ENCODE measurements at regions not wholly inside any gene's neighbourhood (a gene's known extent, or its start where the extent isn't known, plus 50 kb on each side); places are given as distances from the start of the nearest gene placed in this dataset.

DNA sequence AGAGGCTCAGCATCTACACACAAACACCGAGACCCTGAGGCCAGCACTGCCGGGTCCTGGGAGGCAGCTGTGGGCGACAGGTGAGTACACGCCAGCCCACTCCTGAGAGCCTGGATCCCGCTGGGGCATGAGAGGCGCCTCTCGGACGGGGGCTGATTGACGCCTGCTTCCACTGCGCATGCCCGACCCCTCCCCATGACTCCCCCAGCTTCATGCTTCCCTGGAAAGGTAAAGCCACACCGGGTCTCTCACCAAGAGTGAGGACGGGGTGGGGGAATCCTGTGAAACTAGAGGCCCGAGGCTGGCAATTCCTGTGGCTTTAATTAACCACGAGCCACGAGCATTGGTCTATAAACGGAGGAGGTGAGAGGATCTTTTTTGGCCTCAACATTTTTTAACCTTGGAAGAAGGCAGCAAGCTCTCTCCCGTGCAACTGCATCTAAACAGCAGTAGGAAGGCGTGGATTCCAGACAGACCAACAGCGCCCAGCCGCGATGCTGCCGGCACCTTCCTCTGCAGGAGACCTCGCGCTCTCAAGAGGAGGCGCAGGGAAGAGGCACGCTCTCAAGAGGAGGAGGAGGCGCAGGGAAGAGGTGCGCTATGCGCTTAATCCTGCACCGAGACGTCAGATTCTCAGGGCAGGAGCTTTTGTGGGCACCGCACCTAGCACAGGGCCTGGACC, 71.8 kb upstream of the METRNL start:
- Histone ChIP-seq H3K9me3 (replicated peaks; ENCODE audit: insufficient read depth, low read length) (no peaks in the 10 kb centered on the region), H3K9ac (ENCODE audit: low read length) (no peak overlapping the region), H4K20me1 (ENCODE audit: insufficient read depth, low read length) (no peaks in the 10 kb centered on the region), H3K9me2 (replicated peaks; ENCODE audit: insufficient read depth, low read length) (no peaks in the 10 kb centered on the region), H3F3A (ENCODE audit: insufficient read depth, low read length) (no peaks in the 10 kb centered on the region), H3K79me2 (ENCODE audit: low read length) (no peaks in the 10 kb centered on the region), H3K4me2 (ENCODE audit: low read depth, low read length) (no peak overlapping the region), H3K4me3 (ENCODE audit: low read length) (no peak overlapping the region), H3K27me3 (replicated peaks; ENCODE audit: insufficient read depth, low read length) (peaks cover 60% of the 10 kb centered on the region), H3K36me3 (replicated peaks; ENCODE audit: insufficient read depth, low read length) (no peaks in the 10 kb centered on the region), H2AFZ (ENCODE audit: low read length) (no peak overlapping the region), H3K4me1 (ENCODE audit: low read length) (peaks cover 4% of the 10 kb centered on the region), H3K27ac (ENCODE audit: low read length) (no peak overlapping the region)
- DNase-seq: no peak
- TF ChIP-seq EZH2 (optimal IDR thresholded peaks at IDR 0.05; ENCODE audit: low read depth, low read length) (no peak), EZH2phosphoT487 (IDR thresholded peaks at IDR 0.05; ENCODE audit: low read length) (no peak)
- TF ChIP-seq, protein P1, sequence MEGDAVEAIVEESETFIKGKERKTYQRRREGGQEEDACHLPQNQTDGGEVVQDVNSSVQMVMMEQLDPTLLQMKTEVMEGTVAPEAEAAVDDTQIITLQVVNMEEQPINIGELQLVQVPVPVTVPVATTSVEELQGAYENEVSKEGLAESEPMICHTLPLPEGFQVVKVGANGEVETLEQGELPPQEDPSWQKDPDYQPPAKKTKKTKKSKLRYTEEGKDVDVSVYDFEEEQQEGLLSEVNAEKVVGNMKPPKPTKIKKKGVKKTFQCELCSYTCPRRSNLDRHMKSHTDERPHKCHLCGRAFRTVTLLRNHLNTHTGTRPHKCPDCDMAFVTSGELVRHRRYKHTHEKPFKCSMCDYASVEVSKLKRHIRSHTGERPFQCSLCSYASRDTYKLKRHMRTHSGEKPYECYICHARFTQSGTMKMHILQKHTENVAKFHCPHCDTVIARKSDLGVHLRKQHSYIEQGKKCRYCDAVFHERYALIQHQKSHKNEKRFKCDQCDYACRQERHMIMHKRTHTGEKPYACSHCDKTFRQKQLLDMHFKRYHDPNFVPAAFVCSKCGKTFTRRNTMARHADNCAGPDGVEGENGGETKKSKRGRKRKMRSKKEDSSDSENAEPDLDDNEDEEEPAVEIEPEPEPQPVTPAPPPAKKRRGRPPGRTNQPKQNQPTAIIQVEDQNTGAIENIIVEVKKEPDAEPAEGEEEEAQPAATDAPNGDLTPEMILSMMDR (IDR thresholded peaks at IDR 0.05; ENCODE audit: low read length): no peak

DNA sequence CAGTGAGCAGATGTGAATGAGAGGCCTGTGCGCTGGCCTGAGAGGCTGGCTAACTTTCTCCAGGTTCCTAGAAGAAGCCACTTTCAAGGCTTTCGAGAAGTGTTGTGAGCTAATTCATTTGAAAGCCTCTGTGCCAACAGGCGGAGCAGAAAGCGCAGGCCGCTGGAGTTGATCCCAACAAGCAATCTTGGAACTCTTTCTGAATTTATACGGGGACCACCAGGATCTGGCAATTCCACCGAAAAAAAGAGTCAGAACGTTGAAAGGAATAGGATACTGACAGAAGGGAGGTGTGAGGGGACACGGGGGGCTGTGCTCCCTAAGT, 71.3 kb upstream of the METRNL start:
- Histone ChIP-seq H3K36me3 (replicated peaks; ENCODE audit: insufficient read depth, low read length) (no peaks in the 10 kb centered on the region), H3K27me3 (replicated peaks; ENCODE audit: insufficient read depth, low read length) (peaks cover 64% of the 10 kb centered on the region), H3K27ac (ENCODE audit: low read length) (no peak overlapping the region), H4K20me1 (ENCODE audit: insufficient read depth, low read length) (no peaks in the 10 kb centered on the region), H2AFZ (ENCODE audit: low read length) (no peak overlapping the region), H3K9me3 (replicated peaks; ENCODE audit: insufficient read depth, low read length) (no peaks in the 10 kb centered on the region), H3K4me3 (ENCODE audit: low read length) (no peak overlapping the region), H3F3A (ENCODE audit: insufficient read depth, low read length) (no peaks in the 10 kb centered on the region), H3K9me2 (replicated peaks; ENCODE audit: insufficient read depth, low read length) (no peaks in the 10 kb centered on the region), H3K4me2 (ENCODE audit: low read depth, low read length) (no peak overlapping the region), H3K4me1 (ENCODE audit: low read length) (peaks cover 6% of the 10 kb centered on the region), H3K79me2 (ENCODE audit: low read length) (no peaks in the 10 kb centered on the region), H3K9ac (ENCODE audit: low read length) (no peak overlapping the region)
- TF ChIP-seq, protein P1 (IDR thresholded peaks at IDR 0.05; ENCODE audit: low read length): no peak
- TF ChIP-seq EZH2phosphoT487 (IDR thresholded peaks at IDR 0.05; ENCODE audit: low read length): no peak
- DNase-seq: no peak

DNA sequence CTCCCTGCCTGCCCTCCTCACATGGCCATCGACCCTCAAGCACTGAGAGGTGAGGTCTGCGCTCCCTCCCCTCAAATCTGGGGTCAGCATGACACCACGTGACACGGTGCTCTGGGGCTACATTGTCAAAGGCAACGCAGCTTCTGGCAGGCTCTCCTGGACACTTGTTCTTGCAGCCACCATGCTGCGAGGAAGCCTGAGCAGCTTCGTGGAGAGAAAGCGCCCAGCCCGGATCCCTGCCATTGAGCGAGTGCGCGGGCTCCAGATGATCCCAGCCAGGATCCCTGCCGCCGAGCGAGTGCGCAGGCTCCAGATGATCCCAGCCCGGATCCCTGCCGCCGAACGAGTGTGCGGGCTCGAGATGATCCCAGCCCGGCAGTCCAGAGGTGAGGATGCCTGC, 70.9 kb upstream of the METRNL start:
- H3K9me2 ChIP-seq (replicated peaks; ENCODE audit: insufficient read depth, low read length): no peaks in the 10 kb centered on the region
- no peak overlapping the region for H3K4me3 ChIP-seq (ENCODE audit: low read length)
- H3F3A ChIP-seq (ENCODE audit: insufficient read depth, low read length): no peaks in the 10 kb centered on the region
- no peak overlapping the region for H3K9ac ChIP-seq (ENCODE audit: low read length)
- no peak overlapping the region for H3K4me2 ChIP-seq (ENCODE audit: low read depth, low read length)
- peaks cover 6% of the 10 kb centered on the region for H3K4me1 ChIP-seq (ENCODE audit: low read length)
- DNase-seq: no peak
- H3K27me3 ChIP-seq (replicated peaks; ENCODE audit: insufficient read depth, low read length): peaks cover 66% of the 10 kb centered on the region
- TF ChIP-seq, protein P1 (IDR thresholded peaks at IDR 0.05; ENCODE audit: low read length): no peak
- TF ChIP-seq EZH2 (optimal IDR thresholded peaks at IDR 0.05; ENCODE audit: low read depth, low read length): no peak
- TF ChIP-seq EZH2phosphoT487 (IDR thresholded peaks at IDR 0.05; ENCODE audit: low read length): no peak
- H2AFZ ChIP-seq (ENCODE audit: low read length): no peak overlapping the region
- H3K9me3 ChIP-seq (replicated peaks; ENCODE audit: insufficient read depth, low read length): no peaks in the 10 kb centered on the region
- H3K79me2 ChIP-seq (ENCODE audit: low read length): no peaks in the 10 kb centered on the region
- H3K27ac ChIP-seq (ENCODE audit: low read length): no peak overlapping the region
- H3K36me3 ChIP-seq (replicated peaks; ENCODE audit: insufficient read depth, low read length): no peaks in the 10 kb centered on the region
- no peaks in the 10 kb centered on the region for H4K20me1 ChIP-seq (ENCODE audit: insufficient read depth, low read length)

All from MM.1S (cell line).